Kidney (tissue), 13 donors: ENCODE measurements at regions not wholly inside any gene's neighbourhood (a gene's known extent, or its start where the extent isn't known, plus 50 kb on each side); places are given as distances from the start of the nearest gene placed in this dataset.

Experiments
- DNase-seq, 5 donors: peaks; one replicate each; pipeline ENCODE4 v3.0.0-alpha.2; 2013 to 2020
- FAIRE-seq: peaks from 2 replicates; lab custom pipeline; 2012; peaks lifted over from hg19 to GRCh38; lab: Jason Lieb, UNC
- H3K27ac ChIP-seq, 2 donors: one replicate each; pipeline ENCODE4 v1.7.0; 2013; ENCODE audit warnings: low read depth in 2 of 2, low read length in 2 of 2, inconsistent platforms in 1 of 2
- H3K27me3 ChIP-seq: one replicate; pipeline ENCODE4 v1.7.1; 2013; ENCODE audit warnings: low read length, inconsistent platforms; ENCODE audit not compliant: control insufficient read depth, insufficient read depth
- H3K36me3 ChIP-seq, 3 donors: one replicate each; pipeline versions ENCODE4 v1.7.0 to v1.7.1; 2013; ENCODE audit warnings: low read length in 3 of 3, control low read depth in 1 of 3, inconsistent platforms in 1 of 3; ENCODE audit not compliant: insufficient read depth in 3 of 3, control insufficient read depth in 2 of 3
- H3K4me1 ChIP-seq, 3 donors: one replicate each; pipeline versions ENCODE4 v1.7.0 to v1.7.1; 2013; ENCODE audit warnings: low read length in 3 of 3, inconsistent platforms in 1 of 3, low read depth in 1 of 3; ENCODE audit not compliant: control insufficient read depth in 2 of 3, insufficient read depth in 2 of 3
- H3K4me3 ChIP-seq, 3 donors: one replicate each; pipeline versions ENCODE4 v1.7.0 to v1.8.1; 2013; ENCODE audit warnings: low read length in 3 of 3, control low read depth in 1 of 3, inconsistent platforms in 1 of 3
- H3K9ac ChIP-seq, 3 donors: one replicate each; pipeline versions ENCODE4 v1.7.0 to v1.7.1; 2013; ENCODE audit warnings: low read length in 3 of 3, control low read depth in 1 of 3, inconsistent platforms in 1 of 3
- H3K9me3 ChIP-seq, 3 donors: one replicate each; pipeline versions ENCODE4 v1.7.0 to v1.7.1; 2013; ENCODE audit warnings: low read length in 3 of 3, control low read depth in 1 of 3, inconsistent platforms in 1 of 3; ENCODE audit not compliant: control insufficient read depth in 2 of 3, insufficient read depth in 1 of 3
- intact Hi-C: fragments of 100-400 bp; cut with DNase I; formaldehyde crosslinking; loops from one replicate; pipeline ENCODE4 v1.11.1; 2022
- TF ChIP-seq, protein P1 (sequence below): IDR thresholded peaks from 3 replicates; pipeline ENCODE4 v1.5.1; 2012; ENCODE audit warnings: mild to moderate bottlenecking, moderate library complexity, borderline replicate concordance; ENCODE audit not compliant: insufficient read depth; ENCODE audit errors: extremely low read depth
- donor health status: control.
- donor health status: control.
- donor health status: control.
- donor health status: control.
- donor health status: control.
- donor health status: DM: yes; HTN: yes; CAD: no.
- donor health status: Normal renal cell carcinoma (clear cell type).

DNA sequence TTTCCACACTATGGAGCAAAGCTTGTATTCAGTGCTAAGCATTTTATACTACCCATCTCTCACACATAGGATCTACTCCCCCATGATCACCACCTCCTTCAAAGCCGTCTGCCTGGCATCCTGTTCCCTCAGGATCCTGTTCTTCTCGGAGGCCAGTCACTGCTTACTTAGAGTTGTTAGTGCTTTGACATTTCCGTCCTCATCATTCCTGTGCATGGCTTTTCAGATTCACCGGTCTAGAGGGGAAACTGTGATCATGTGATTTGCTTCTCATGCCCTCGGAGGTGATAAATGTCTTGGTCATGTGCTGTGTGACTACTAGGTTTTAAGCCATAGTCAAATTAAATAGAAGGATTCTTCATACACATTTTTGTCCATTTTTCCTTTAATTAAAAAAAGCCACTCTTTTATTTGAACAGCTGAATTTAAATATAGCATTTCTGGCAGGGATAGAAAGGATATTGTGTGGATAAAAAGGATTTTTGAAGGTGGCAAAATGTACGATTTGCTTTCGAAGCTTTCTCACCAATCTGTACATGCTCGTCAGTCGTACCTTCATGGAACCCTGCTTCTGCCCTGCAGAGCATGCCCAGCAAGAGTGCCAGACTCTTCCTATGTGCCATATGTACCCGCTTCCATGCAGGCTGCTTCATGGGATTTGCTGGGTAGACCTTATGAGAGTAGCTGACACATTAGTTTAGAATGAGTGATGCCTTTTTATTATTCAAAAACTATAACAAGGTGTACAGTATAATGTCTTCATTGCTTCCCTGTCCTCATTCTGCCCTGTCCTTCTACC, 53.3 kb downstream of the BMAL2 start:
- no peaks in the 10 kb centered on the region for H3K4me1 ChIP-seq
- TF ChIP-seq, protein P1, sequence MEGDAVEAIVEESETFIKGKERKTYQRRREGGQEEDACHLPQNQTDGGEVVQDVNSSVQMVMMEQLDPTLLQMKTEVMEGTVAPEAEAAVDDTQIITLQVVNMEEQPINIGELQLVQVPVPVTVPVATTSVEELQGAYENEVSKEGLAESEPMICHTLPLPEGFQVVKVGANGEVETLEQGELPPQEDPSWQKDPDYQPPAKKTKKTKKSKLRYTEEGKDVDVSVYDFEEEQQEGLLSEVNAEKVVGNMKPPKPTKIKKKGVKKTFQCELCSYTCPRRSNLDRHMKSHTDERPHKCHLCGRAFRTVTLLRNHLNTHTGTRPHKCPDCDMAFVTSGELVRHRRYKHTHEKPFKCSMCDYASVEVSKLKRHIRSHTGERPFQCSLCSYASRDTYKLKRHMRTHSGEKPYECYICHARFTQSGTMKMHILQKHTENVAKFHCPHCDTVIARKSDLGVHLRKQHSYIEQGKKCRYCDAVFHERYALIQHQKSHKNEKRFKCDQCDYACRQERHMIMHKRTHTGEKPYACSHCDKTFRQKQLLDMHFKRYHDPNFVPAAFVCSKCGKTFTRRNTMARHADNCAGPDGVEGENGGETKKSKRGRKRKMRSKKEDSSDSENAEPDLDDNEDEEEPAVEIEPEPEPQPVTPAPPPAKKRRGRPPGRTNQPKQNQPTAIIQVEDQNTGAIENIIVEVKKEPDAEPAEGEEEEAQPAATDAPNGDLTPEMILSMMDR, result no peak
- no peak overlapping the region for H3K4me3 ChIP-seq
- no peaks in the 10 kb centered on the region for H3K36me3 ChIP-seq
- intact Hi-C loops, result no loop called here
- no peaks in the 10 kb centered on the region for H3K27me3 ChIP-seq
- H3K27ac ChIP-seq, result no peak overlapping the region
- H3K9ac ChIP-seq, result no peak overlapping the region
- no peaks in the 10 kb centered on the region for H3K9me3 ChIP-seq
- DNase-seq (peak in 3 of 5 donors; percentile 22 to 58 (median 35)), FAIRE-seq (no peak)

DNA sequence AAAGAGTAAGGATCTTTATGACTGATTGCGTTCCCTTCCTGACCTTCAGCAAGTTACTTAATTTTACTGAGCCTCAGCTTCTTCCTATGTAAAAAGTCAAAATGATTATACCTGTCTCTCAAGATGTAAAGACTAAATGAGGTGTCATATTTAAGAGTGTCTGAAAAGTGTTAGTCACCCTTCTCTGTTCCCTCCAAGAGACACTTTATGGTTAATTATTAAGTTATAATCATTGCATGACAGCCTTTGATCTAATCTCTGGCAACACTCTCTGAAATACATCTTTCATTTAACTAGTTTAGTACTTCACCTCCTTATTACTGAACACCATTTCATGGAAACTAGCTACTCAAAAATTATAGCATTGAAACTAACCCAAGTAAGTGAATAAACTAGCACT, 54.8 kb downstream of the BMAL2 start:
- TF ChIP-seq, protein P1, result no peak
- Histone ChIP-seq H3K27me3 (no peaks in the 10 kb centered on the region), H3K27ac (no peak overlapping the region), H3K9ac (no peak overlapping the region), H3K9me3 (no peaks in the 10 kb centered on the region), H3K4me1 (no peaks in the 10 kb centered on the region), H3K4me3 (no peak overlapping the region), H3K36me3 (no peaks in the 10 kb centered on the region)
- DNase-seq (no peak), FAIRE-seq (no peak)
- intact Hi-C loops, result no loop called here

DNA sequence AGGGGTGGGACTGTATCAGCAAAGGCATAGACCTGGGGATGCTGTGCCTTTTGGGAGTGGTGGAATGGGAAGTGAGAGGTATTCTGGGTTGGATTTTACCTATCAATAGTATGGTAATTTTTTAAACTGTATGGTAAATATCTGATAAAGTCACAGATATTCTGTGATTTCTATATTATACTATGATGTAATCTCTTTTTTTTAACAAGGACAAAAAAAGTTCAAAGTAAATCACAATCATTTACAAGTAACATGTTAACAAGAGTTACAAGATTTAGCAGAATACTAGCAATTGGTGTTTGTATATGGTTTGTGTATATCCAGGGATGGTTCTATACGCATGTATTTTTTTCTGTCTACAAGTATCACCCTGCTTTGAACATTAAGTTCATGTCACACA, 56.0 kb downstream of the BMAL2 start:
- Histone ChIP-seq H3K27me3 (no peaks in the 10 kb centered on the region), H3K4me3 (no peak overlapping the region), H3K9me3 (no peaks in the 10 kb centered on the region), H3K27ac (no peak overlapping the region), H3K36me3 (no peaks in the 10 kb centered on the region), H3K4me1 (no peaks in the 10 kb centered on the region), H3K9ac (no peak overlapping the region)
- FAIRE-seq (no peak), DNase-seq (no peak)
- TF ChIP-seq, protein P1, result no peak
- intact Hi-C loops, result no loop called here
